MM.1S (cell line): ENCODE measurements at regions not wholly inside any gene's neighbourhood (a gene's known extent, or its start where the extent isn't known, plus 50 kb on each side); places are given as distances from the start of the nearest gene placed in this dataset.

Experiments used
- DNase-seq: peaks from one replicate; pipeline ENCODE4 v3.0.0-alpha.2; 2015
- H2AFZ ChIP-seq: fragments of 300-600 bp; sonication (generic); 2 replicates; pipeline ENCODE4 v1.6.0; 2016; ENCODE audit warnings: antibody characterized with exemption, low read length
- H3F3A ChIP-seq: fragments of 300-600 bp; sonication (generic); 2 replicates; pipeline ENCODE4 v1.6.1; 2016; ENCODE audit warnings: mild to moderate bottlenecking, antibody characterized with exemption, low read length, moderate library complexity, mixed read lengths; ENCODE audit not compliant: insufficient read depth
- H3K27ac ChIP-seq: fragments of 300-600 bp; sonication (generic); 2 replicates; pipeline ENCODE4 v1.5.1; 2016; ENCODE audit warnings: mild to moderate bottlenecking, low read length
- H3K27me3 ChIP-seq: fragments of 300-600 bp; sonication (generic); replicated peaks from 2 replicates; pipeline ENCODE4 v1.6.0; 2016; ENCODE audit warnings: low read length; ENCODE audit not compliant: insufficient read depth
- H3K36me3 ChIP-seq: fragments of 300-600 bp; sonication (generic); replicated peaks from 2 replicates; pipeline ENCODE4 v1.6.1; 2016; ENCODE audit warnings: mild to moderate bottlenecking, low read length, mixed read lengths; ENCODE audit not compliant: insufficient read depth
- H3K4me1 ChIP-seq: fragments of 300-600 bp; sonication (generic); 2 replicates; pipeline ENCODE4 v1.6.1; 2016; ENCODE audit warnings: low read length, mixed read lengths
- H3K4me2 ChIP-seq: fragments of 300-600 bp; sonication (generic); 2 replicates; pipeline ENCODE4 v1.6.0; 2016; ENCODE audit warnings: low read depth, low read length
- H3K4me3 ChIP-seq: fragments of 300-600 bp; sonication (generic); 2 replicates; pipeline ENCODE4 v1.5.1; 2016; ENCODE audit warnings: low read length, mixed read lengths
- H3K79me2 ChIP-seq: fragments of 300-600 bp; sonication (generic); 2 replicates; pipeline ENCODE4 v1.6.1; 2016; ENCODE audit warnings: mixed run types, low read length, mixed read lengths
- H3K9ac ChIP-seq: fragments of 300-600 bp; sonication (generic); 2 replicates; pipeline ENCODE4 v1.6.1; 2016; ENCODE audit warnings: low read length, mixed read lengths
- H3K9me2 ChIP-seq: fragments of 300-600 bp; sonication (generic); replicated peaks from 2 replicates; pipeline ENCODE4 v1.6.1; 2016; ENCODE audit warnings: mild to moderate bottlenecking, low read length, mixed read lengths; ENCODE audit not compliant: insufficient read depth
- H3K9me3 ChIP-seq: fragments of 300-600 bp; sonication (generic); replicated peaks from 2 replicates; pipeline ENCODE4 v1.6.1; 2016; ENCODE audit warnings: mild to moderate bottlenecking, low read length, mixed read lengths; ENCODE audit not compliant: insufficient read depth
- H4K20me1 ChIP-seq: fragments of 300-600 bp; sonication (generic); 2 replicates; pipeline ENCODE4 v1.6.1; 2016; ENCODE audit warnings: mild to moderate bottlenecking, low read length, moderate library complexity, mixed read lengths; ENCODE audit not compliant: insufficient read depth
- CTCF ChIP-seq: fragments of 300-600 bp; sonication (generic); IDR thresholded peaks from 2 replicates; pipeline ENCODE4 v1.5.1; 2016; ENCODE audit warnings: antibody characterized with exemption, low read length, mixed read lengths
- EZH2 ChIP-seq: fragments of 300-600 bp; sonication (generic); optimal IDR thresholded peaks from 2 replicates; pipeline ENCODE3; 2017; ENCODE audit warnings: low read depth, mild to moderate bottlenecking, antibody characterized with exemption, low read length, mixed read lengths
- EZH2phosphoT487 ChIP-seq: fragments of 300-600 bp; sonication (generic); IDR thresholded peaks from 2 replicates; pipeline ENCODE4 v1.6.1; 2018; ENCODE audit warnings: antibody characterized with exemption, low read length

- no peak overlapping the region for H3K27ac ChIP-seq
- TF ChIP-seq CTCF (no peak), EZH2phosphoT487 (no peak)
- no peaks in the 10 kb centered on the region for H4K20me1 ChIP-seq
These were observed 245.1 kb downstream of the STK31 start for GRCh38 chr7:23955145-23955544.

GRCh38 chr7:23955600-23956149, 245.7 kb downstream of the STK31 start:
- Histone ChIP-seq H3K9ac (no peak overlapping the region), H3K9me3 (no peaks in the 10 kb centered on the region), H3K36me3 (no peaks in the 10 kb centered on the region), H3K27ac (no peak overlapping the region), H3K9me2 (no peaks in the 10 kb centered on the region), H3K79me2 (no peaks in the 10 kb centered on the region), H3F3A (no peaks in the 10 kb centered on the region), H3K4me3 (no peak overlapping the region), H3K4me1 (no peaks in the 10 kb centered on the region), H2AFZ (no peak overlapping the region), H4K20me1 (no peaks in the 10 kb centered on the region), H3K4me2 (no peak overlapping the region), H3K27me3 (no peaks in the 10 kb centered on the region)
- DNase-seq: no peak
- TF ChIP-seq CTCF (no peak), EZH2 (no peak), EZH2phosphoT487 (no peak)

More at GRCh38 chr7:23955145-23955544, 245.1 kb downstream of the STK31 start:
- DNase-seq: no peak
- no peak overlapping the region for H3K9ac ChIP-seq
- H3K9me3 ChIP-seq: no peaks in the 10 kb centered on the region
- no peaks in the 10 kb centered on the region for H3K36me3 ChIP-seq
- no peak overlapping the region for H3K4me2 ChIP-seq
- H3K27me3 ChIP-seq: no peaks in the 10 kb centered on the region
- no peaks in the 10 kb centered on the region for H3K4me1 ChIP-seq
- no peak overlapping the region for H2AFZ ChIP-seq
- H3K79me2 ChIP-seq: no peaks in the 10 kb centered on the region
- no peak overlapping the region for H3K4me3 ChIP-seq
- no peaks in the 10 kb centered on the region for H3K9me2 ChIP-seq
- H3F3A ChIP-seq: no peaks in the 10 kb centered on the region

- Histone ChIP-seq H3K9me2 (no peaks in the 10 kb centered on the region), H3F3A (no peaks in the 10 kb centered on the region), H3K4me3 (no peak overlapping the region), H2AFZ (no peak overlapping the region), H3K9me3 (no peaks in the 10 kb centered on the region), H4K20me1 (no peaks in the 10 kb centered on the region), H3K36me3 (no peaks in the 10 kb centered on the region), H3K27ac (no peak overlapping the region), H3K27me3 (no peaks in the 10 kb centered on the region), H3K79me2 (no peaks in the 10 kb centered on the region), H3K4me1 (no peaks in the 10 kb centered on the region), H3K9ac (no peak overlapping the region), H3K4me2 (no peak overlapping the region)
- no peak for DNase-seq
- no peak for TF ChIP-seq EZH2phosphoT487
- no peak for TF ChIP-seq EZH2
- no peak for TF ChIP-seq CTCF
These were observed 247.0 kb downstream of the STK31 start for GRCh38 chr7:23956772-23957576.
